Nephron (organoid): ENCODE measurements at regions not wholly inside any gene's neighbourhood (a gene's known extent, or its start where the extent isn't known, plus 50 kb on each side); places are given as distances from the start of the nearest gene placed in this dataset.

Experiments
- H3K27ac Mint-ChIP-seq, 3 experiments: 2 replicates each; pipeline ENCODE4 v1.8.0; 2020; ENCODE audit warnings: mixed read lengths in 3 of 3, mild to moderate bottlenecking in 2 of 3, moderate library complexity in 1 of 3
- H3K27me3 Mint-ChIP-seq: 2 replicates; pipeline ENCODE4 v1.8.0; 2021; ENCODE audit warnings: low read depth, mild to moderate bottlenecking, moderate library complexity, mixed read lengths
- H3K36me3 Mint-ChIP-seq: 2 replicates; pipeline ENCODE4 v1.8.0; 2020; ENCODE audit warnings: low read depth, mixed read lengths
- H3K4me1 Mint-ChIP-seq: 2 replicates; pipeline ENCODE4 v1.8.0; 2020; ENCODE audit warnings: mixed read lengths
- H3K4me3 Mint-ChIP-seq, 3 experiments: 2 replicates each; pipeline ENCODE4 v1.8.0; 2020; ENCODE audit warnings: mild to moderate bottlenecking in 3 of 3, mixed read lengths in 3 of 3, moderate library complexity in 2 of 3
- H3K9me3 Mint-ChIP-seq: 2 replicates; pipeline ENCODE4 v1.8.0; 2020; ENCODE audit warnings: mixed read lengths
- CTCF ChIP-seq, 3 experiments: fragments of 200-600 bp; sonication (generic); IDR thresholded peaks; one replicate each; pipeline ENCODE4 v1.5.0; 2021; ENCODE audit warnings: antibody characterized with exemption in 3 of 3; ENCODE audit not compliant: unreplicated experiment in 3 of 3

- peak overlapping the region; percentile 54 to 71 (median 71) for H3K27ac Mint-ChIP-seq
- peaks cover 10% of the 10 kb centered on the region for H3K27me3 Mint-ChIP-seq
- TF ChIP-seq CTCF (IDR thresholded peaks at IDR 0.05; ENCODE audit: unreplicated experiment in 3 of 3), result no peak
- H3K4me3 Mint-ChIP-seq, result peak overlapping the region in 1 of 3 experiments; percentile 3
- peaks cover 23% of the 10 kb centered on the region for H3K4me1 Mint-ChIP-seq
- no peaks in the 10 kb centered on the region for H3K36me3 Mint-ChIP-seq
- H3K9me3 Mint-ChIP-seq, result peaks cover 3% of the 10 kb centered on the region
These were observed 344.1 kb downstream of the RFC3 start for GRCh38 chr13:34161931-34162543.

GRCh38 chr13:34162544-34162933, 344.6 kb downstream of the RFC3 start:
- no peak for TF ChIP-seq CTCF (IDR thresholded peaks at IDR 0.05; ENCODE audit: unreplicated experiment in 3 of 3)
- Mint-ChIP-seq H3K9me3 (peaks cover 3% of the 10 kb centered on the region), H3K4me3 (no peak overlapping the region), H3K27ac (peak overlapping the region; percentile 54 to 71 (median 71)), H3K27me3 (peaks cover 5% of the 10 kb centered on the region), H3K36me3 (no peaks in the 10 kb centered on the region), H3K4me1 (peaks cover 18% of the 10 kb centered on the region)

GRCh38 chr13:34164582-34164981, 346.6 kb downstream of the RFC3 start:
- no peak overlapping the region for H3K4me3 Mint-ChIP-seq
- no peaks in the 10 kb centered on the region for H3K27me3 Mint-ChIP-seq
- H3K27ac Mint-ChIP-seq, result peak overlapping the region in 1 of 3 experiments; percentile 1
- no peaks in the 10 kb centered on the region for H3K36me3 Mint-ChIP-seq
- H3K4me1 Mint-ChIP-seq, result peaks cover 18% of the 10 kb centered on the region
- peaks cover 2% of the 10 kb centered on the region for H3K9me3 Mint-ChIP-seq
- no peak for TF ChIP-seq CTCF (IDR thresholded peaks at IDR 0.05; ENCODE audit: unreplicated experiment in 3 of 3)

GRCh38 chr13:34165158-34165557, 347.2 kb downstream of the RFC3 start:
- no peak overlapping the region for H3K4me3 Mint-ChIP-seq
- no peak for TF ChIP-seq CTCF (IDR thresholded peaks at IDR 0.05; ENCODE audit: unreplicated experiment in 3 of 3)

GRCh38 chr13:34166406-34166805, 348.5 kb downstream of the RFC3 start:
- no peaks in the 10 kb centered on the region for H3K36me3 Mint-ChIP-seq

More at GRCh38 chr13:34165158-34165557, 347.2 kb downstream of the RFC3 start:
- Mint-ChIP-seq H3K27me3 (no peaks in the 10 kb centered on the region), H3K27ac (no peak overlapping the region), H3K36me3 (no peaks in the 10 kb centered on the region), H3K9me3 (peaks cover 2% of the 10 kb centered on the region), H3K4me1 (peaks cover 18% of the 10 kb centered on the region)

More at GRCh38 chr13:34166406-34166805, 348.5 kb downstream of the RFC3 start:
- Mint-ChIP-seq H3K4me3 (no peak overlapping the region), H3K9me3 (peaks cover 2% of the 10 kb centered on the region), H3K4me1 (peaks cover 18% of the 10 kb centered on the region), H3K27ac (no peak overlapping the region), H3K27me3 (no peaks in the 10 kb centered on the region)
- TF ChIP-seq CTCF (IDR thresholded peaks at IDR 0.05; ENCODE audit: unreplicated experiment in 3 of 3), result no peak
